Right renal cortex interstitium (tissue), 3 donors: ENCODE measurements at regions not wholly inside any gene's neighbourhood (a gene's known extent, or its start where the extent isn't known, plus 50 kb on each side); places are given as distances from the start of the nearest gene placed in this dataset.
"Not testable (repeated sequence)": the region's sequence is repeated elsewhere in the genome, so short reads cannot be mapped to it uniquely, and the experiment has no call there.

Experiments used
- DNase-seq, 3 donors: peaks; one replicate each; pipeline ENCODE4 v3.0.0-alpha.2; 2013; ENCODE audit warnings: low read depth in 3 of 3, low spot score in 2 of 3

- DNase-seq: no peak
These were observed 146.0 kb upstream of the SH3BP4 start for GRCh38 chr2:234805836-234806235.

DNA sequence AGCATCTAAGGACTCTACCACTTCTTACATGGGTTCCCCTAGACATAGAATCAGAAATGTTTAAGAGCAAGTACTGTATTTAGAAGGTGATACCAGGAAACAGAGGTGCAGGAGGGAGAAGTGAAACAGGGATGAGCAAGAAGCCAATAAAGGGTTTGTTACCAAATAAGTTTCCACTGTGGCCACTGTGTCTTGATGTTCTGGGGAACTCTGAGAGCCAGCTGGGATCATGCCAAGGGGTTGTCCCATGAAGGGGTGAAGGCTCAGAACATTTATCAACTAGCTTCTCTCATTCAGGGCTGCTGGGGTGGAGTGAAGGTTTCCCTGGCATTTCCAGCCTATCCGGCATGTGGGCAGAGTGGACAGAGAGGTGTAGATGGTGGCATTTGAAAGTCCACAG is 147.1 kb upstream of the SH3BP4 start:
- no peak for DNase-seq

DNA sequence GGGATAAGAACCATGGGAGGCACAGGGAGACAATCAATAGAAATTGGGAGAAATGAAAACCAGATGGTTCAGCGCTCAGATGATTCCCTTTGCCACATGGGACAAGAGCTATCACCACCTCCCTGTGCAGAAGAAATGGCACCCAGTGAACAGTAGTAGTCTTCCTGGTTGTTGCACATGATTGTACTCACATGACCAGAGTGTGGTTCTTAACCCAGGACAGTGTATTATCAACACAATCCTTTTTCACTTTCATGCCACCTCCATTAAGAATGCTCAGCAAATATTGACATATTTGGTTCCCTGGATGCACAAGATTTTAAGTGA is 149.0 kb upstream of the SH3BP4 start:
- no peak for DNase-seq

DNA sequence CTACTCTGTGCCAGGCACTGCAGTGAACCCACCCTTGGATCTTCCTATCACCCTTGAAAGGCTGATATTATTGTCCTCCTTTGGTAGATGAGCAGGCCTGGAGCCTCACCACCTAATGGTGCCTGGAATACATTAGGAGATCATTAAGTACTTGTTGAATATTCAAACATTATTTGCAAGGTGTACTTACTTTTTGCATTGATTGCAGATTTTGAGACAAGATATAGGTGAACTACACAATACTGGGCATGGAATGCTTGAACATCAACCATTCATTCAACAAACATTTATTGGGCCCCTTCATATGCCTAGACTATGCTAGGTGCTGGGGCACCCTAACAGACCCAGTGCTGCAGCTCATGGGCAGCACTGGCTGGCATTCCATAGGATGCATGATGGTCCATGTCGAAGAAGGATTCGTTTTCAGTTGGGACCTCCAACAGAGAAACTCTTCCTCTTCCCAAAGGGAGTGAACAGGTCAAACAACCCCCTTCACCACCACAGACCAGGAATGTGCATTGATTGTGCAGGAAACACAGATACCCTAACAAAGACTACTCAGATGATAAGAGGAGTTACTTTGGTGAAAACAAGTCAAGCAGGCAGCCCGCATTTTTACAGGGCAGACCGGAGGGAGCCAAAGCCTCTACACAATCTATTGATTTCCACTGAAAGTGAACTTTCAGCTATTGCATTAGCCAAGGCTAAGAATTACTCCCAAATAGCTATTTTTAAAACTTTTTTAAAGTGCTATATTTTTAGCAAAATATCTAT is 149.6 kb upstream of the SH3BP4 start:
- no peak for DNase-seq

GRCh38 chr2:234797566-234798250 is 154.1 kb upstream of the SH3BP4 start:
- DNase-seq: no peak

GRCh38 chr2:234796045-234796591 is 155.7 kb upstream of the SH3BP4 start:
- DNase-seq: peak in 2 of 3 donors; percentile 48 to 50

DNA sequence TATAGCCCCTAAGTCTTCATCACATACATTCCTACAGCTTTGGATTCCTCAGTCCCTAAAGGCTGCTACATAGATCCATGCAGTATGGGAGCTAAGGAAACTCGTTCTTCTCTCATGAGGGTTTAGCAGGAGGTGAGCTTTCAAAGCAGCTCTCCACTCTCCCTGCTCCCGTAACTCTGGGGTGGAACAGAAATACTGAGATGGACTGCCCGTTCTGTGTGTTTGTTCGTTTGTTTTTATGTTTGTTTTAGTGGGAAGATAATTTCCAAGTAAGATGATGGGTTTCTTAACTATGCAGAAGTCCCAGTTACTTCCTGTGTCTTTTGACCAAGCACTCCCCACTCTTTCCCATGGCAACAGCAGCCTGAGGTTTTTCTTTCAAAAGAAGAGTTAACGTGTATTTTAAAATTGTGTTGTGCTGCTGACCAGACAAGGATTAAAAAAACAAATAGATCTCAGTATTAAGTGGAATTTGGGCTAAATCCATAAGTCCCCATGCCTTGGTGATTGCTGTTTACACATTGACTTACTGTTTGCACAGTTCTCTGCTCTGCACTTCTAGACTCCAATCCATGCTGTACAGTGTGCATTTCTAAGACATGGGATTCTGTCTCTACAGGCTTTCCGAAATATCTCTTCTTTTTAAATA is 156.4 kb upstream of the SH3BP4 start:
- no peak for DNase-seq

GRCh38 chr2:234794866-234795265 is 157.0 kb upstream of the SH3BP4 start:
- no peak for DNase-seq

DNA sequence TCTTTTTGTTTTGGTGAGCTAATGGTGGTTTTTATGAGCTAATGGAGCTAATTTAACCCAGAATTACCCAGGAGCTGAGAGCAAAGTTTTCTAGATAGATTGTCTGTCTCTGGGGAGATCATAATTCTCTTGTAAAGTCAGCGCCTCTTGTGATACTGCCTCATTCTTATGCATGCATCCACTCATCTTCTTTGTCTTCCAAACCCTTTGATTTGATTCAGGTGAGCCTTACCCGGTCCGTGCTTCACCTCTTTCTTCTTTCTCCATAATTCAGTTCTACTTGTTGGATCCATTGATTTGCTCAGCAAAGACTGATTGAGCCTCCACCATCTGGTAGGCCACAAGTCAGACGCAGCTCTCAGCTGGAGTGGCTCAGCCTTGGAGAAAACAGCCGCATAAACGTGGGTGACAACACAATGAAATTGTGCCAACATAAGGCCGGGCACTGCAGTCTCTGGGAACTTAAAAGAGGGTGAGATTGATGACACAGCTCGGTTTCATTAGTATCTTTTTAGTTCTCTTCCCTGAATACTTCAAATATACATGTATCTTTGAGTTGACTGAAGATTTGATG is 158.5 kb upstream of the SH3BP4 start:
- DNase-seq: no peak

- DNase-seq: no peak
These were observed 159.2 kb upstream of the SH3BP4 start for GRCh38 chr2:234792621-234793022.

DNA sequence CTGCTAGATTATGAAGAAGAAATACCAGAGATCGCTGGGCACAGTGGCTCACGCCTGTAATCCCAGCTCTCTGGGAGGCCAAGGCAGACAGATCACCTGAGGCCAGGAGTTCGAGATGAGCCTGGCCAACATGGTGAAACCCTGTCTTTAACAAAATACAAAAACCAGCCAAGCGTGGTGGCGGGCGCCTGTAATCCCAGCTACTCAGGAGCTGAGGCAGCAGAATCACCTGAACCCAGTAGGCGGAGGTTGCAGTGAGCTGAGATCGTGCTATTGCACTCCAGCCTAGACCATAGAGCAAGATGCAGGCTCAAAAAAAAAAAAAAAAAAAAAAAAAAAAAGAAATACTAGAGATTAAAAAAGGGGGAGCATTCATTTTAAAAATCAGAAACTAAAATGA is 159.7 kb upstream of the SH3BP4 start:
- DNase-seq: not testable (repeated sequence)

DNA sequence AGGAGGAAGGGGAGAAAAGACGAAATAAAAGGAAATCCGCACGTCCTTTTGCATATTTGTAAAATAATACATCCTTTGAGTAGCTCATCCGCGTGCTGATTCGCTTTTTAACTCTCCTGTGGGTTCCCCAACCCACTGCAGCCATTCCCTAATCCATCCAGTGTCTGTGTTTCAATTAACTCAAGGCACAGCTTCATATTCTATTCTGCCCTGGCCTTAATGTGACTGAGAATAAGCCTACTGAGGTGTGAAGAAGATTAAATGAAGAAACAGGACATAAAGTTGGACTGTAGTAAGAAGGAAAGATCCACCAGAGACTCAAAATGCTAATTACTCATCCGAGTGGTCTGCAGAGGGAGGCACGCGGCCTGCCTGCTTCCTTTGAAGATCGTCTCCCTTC is 161.4 kb upstream of the SH3BP4 start:
- no peak for DNase-seq

- DNase-seq: no peak
These were observed 162.1 kb upstream of the SH3BP4 start for GRCh38 chr2:234789556-234790325.

GRCh38 chr2:234788841-234789240 is 163.0 kb upstream of the SH3BP4 start:
- no peak for DNase-seq

GRCh38 chr2:234788381-234788780 is 163.4 kb upstream of the SH3BP4 start:
- DNase-seq: no peak

DNA sequence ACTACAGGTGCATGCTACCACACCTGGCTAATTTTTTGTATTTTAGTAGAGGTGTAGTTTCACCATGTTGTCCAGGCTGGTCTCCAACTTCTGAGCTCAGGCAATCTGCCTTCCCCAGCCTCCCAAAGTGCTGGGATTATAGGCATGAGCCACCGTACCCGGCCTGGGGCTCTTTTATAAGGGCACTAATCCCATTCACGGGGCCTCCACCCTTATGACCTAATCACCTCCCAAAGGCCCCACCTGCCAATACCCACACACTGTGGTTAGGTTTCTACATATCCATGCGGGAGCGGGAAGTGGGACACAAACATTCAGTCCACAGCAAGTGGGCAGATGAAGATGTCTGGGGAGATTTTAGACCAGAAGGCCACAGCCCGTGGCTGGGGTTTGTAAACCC is 164.7 kb upstream of the SH3BP4 start:
- no peak for DNase-seq

DNA sequence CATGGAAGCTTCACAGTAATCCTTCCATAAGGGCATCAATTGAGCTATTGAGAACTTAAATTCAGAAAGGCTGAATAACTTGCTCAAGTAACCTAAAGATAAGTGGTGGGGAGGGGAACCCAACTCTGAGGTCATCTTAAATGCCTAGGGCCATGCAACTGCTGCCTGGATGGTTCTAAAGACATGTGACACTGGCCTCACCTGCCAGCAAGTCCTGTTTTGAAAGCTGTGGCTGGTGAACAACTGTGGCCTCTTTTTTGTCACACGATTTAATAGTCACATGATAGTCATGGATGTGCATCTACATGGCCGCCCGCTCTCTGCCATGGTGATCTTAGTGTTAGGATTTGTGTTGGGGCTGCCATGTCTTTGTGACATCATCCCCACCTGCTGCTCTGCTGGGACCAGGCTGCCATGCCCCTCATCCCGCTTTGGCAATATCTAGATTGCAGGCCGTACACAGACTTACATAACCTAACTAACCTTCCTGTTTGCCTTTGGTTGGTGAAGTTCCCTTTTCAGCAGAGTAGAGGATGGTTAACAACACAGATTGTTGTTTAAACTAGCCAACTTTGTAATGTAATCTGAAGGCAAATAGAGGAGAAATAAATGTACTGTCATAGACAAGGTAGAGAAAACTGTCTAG is 177.9 kb upstream of the SH3BP4 start:
- no peak for DNase-seq

DNA sequence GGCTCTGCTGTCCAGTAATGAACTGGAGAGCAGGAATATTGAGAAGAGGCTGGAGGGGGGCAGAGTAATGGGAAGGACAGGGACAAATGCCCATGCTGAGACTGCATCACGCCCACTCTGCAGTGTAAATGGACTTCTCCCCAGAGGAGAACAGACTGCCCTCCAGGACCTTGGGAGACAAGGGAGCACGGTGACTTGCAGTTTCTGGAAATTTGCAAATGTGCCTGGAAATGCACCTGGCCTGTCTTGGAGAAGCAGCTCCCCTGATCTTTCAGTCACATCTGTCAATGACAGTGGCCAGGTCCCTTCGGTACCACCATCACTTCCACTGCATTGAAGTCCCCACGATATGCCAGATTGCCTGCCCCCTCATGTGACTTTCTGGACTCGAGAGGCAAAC is 178.7 kb upstream of the SH3BP4 start:
- DNase-seq: no peak

GRCh38 chr2:234772733-234773060 is 179.1 kb upstream of the SH3BP4 start:
- no peak for DNase-seq

GRCh38 chr2:234771980-234772732 is 179.7 kb upstream of the SH3BP4 start:
- DNase-seq: no peak
